ENCODE measurements at regions not wholly inside any gene's neighbourhood (a gene's known extent, or its start where the extent isn't known, plus 50 kb on each side); places are given as distances from the start of the nearest gene placed in this dataset.

GRCh38 chr5:153014194-153014593, 476.3 kb upstream of the GRIA1 start:
- no peak overlapping the region for H3K18ac ChIP-seq (ENCODE audit: extremely low read depth, low read length)
- H3K79me1 ChIP-seq (ENCODE audit: low read depth, low read length), result no peaks in the 10 kb centered on the region
- H4K8ac ChIP-seq (ENCODE audit: extremely low read depth, insufficient read depth, low read length), result no peak overlapping the region
- H3K27ac ChIP-seq (ENCODE audit: low read depth, low read length), result no peak overlapping the region
- H2BK120ac ChIP-seq (replicated peaks; ENCODE audit: low read depth, low read length), result no peak overlapping the region
- H2AFZ ChIP-seq (ENCODE audit: low read length), result no peak overlapping the region
- H2BK12ac ChIP-seq (ENCODE audit: low read depth, low read length), result no peak overlapping the region
- H2BK20ac ChIP-seq (ENCODE audit: low read length), result no peak overlapping the region
- no peak overlapping the region for H2AK5ac ChIP-seq (ENCODE audit: low read depth, low read length)
- ChIA-PET POLR2A (ENCODE audit: partially characterized antibody) (no interaction called here), CTCF (ENCODE audit: partially characterized antibody) (no interaction called here)
- H3K23ac ChIP-seq (ENCODE audit: insufficient read length), result no peak overlapping the region
- H3K4me2 ChIP-seq (ENCODE audit: insufficient read depth in 1 of 2, low read depth in 2 of 2, low read length in 2 of 2), result no peak overlapping the region
- no peak overlapping the region for H3K9ac ChIP-seq (replicated peaks in 1 of 4; ENCODE audit: extremely low read depth in 1 of 4, low read depth in 3 of 4, low read length in 3 of 4)
- 94% methylated on average over 4 of the region's 4 CpGs; no CpG with 5 or more reads in 1 of the 2 experiments for WGBS, 2 experiments (ENCODE audit: extremely low coverage in 1 of 2, insufficient coverage in 1 of 2, insufficient read length in 1 of 2, insufficient replicate concordance in 2 of 2, low coverage in 1 of 2, low lambda C conversion rate in 2 of 2, missing lambda C conversion rate in 1 of 2)
- no peak for DNase-seq (ENCODE audit: low read depth in 1 of 2, low spot score in 2 of 2)
- no peaks in the 10 kb centered on the region for H3K79me2 ChIP-seq (ENCODE audit: control insufficient read depth in 1 of 2, insufficient read depth in 2 of 2, low read length in 2 of 2)
- no peak overlapping the region for H2BK5ac ChIP-seq (ENCODE audit: low read depth, low read length)
- H3K56ac ChIP-seq (replicated peaks; ENCODE audit: insufficient read length, low read depth, low read length), result no peak overlapping the region
- no peaks in the 10 kb centered on the region for H3K23me2 ChIP-seq (ENCODE audit: low read depth, low read length)
- no peak overlapping the region for H4K5ac ChIP-seq (ENCODE audit: insufficient read length, low read depth, low read length)
- no peak for FAIRE-seq
- no peak overlapping the region for H3K4me3 ChIP-seq (ENCODE audit: extremely low read depth in 1 of 4, insufficient read depth in 2 of 4, low read depth in 3 of 4, low read length in 4 of 4)
- no peaks in the 10 kb centered on the region for H3K27me3 ChIP-seq (replicated peaks in 1 of 4; ENCODE audit: control insufficient read depth in 3 of 4, extremely low read depth in 1 of 4, insufficient read depth in 3 of 4, low read length in 3 of 4)
- no peaks in the 10 kb centered on the region for H4K20me1 ChIP-seq (replicated peaks in 1 of 2; ENCODE audit: control insufficient read depth in 1 of 2, insufficient read depth in 2 of 2, low read length in 2 of 2)
- H4K91ac ChIP-seq (replicated peaks; ENCODE audit: insufficient read length, low read length), result no peak overlapping the region
- H2BK15ac ChIP-seq (ENCODE audit: low read length), result no peak overlapping the region
- H3K14ac ChIP-seq (ENCODE audit: insufficient read length), result no peak overlapping the region
- H3K4me1 ChIP-seq (replicated peaks in 1 of 4; ENCODE audit: control insufficient read depth in 3 of 4, insufficient read depth in 4 of 4, low read length in 3 of 4), result no peaks in the 10 kb centered on the region; a peak in 1 of 7 replicates
- H3K36me3 ChIP-seq (ENCODE audit: control insufficient read depth in 2 of 4, insufficient read depth in 4 of 4, low read length in 3 of 4), result no peaks in the 10 kb centered on the region
- no peak overlapping the region for H3K4ac ChIP-seq (replicated peaks; ENCODE audit: insufficient read length, low read depth, low read length)
- no peaks in the 10 kb centered on the region for H3K9me3 ChIP-seq (ENCODE audit: insufficient read depth in 2 of 2, low read depth in 1 of 2, low read length in 1 of 2)
- TF ChIP-seq SUZ12 (IDR thresholded peaks at IDR 0.05; ENCODE audit: low read length) (no peak), HDAC2 (IDR thresholded peaks at IDR 0.05; ENCODE audit: borderline replicate concordance in 1 of 2, low read depth in 2 of 2, low read length in 2 of 2) (no peak), TCF12 (IDR thresholded peaks at IDR 0.05; ENCODE audit: low read depth, low read length) (no peak), SIX5 (IDR thresholded peaks at IDR 0.05; ENCODE audit: low read depth, low read length) (no peak), YY1 (IDR thresholded peaks at IDR 0.05; ENCODE audit: low read depth, low read length) (no peak), FOSL1 (IDR thresholded peaks at IDR 0.05; ENCODE audit: insufficient read depth, low read depth, low read length) (no peak), CHD2 (IDR thresholded peaks at IDR 0.05; ENCODE audit: low read length) (no peak), SP1 (IDR thresholded peaks at IDR 0.05; ENCODE audit: low read depth, low read length) (no peak), JUND (IDR thresholded peaks at IDR 0.05; ENCODE audit: low read length) (no peak), TBP (IDR thresholded peaks at IDR 0.05; ENCODE audit: low read depth, low read length) (no peak), RNF2 (IDR thresholded peaks at IDR 0.05; ENCODE audit: borderline replicate concordance, low read depth, low read length, missing control alignments, poor library complexity, severe bottlenecking) (no peak), SP2 (IDR thresholded peaks at IDR 0.05; ENCODE audit: low read length) (no peak), JUN (IDR thresholded peaks at IDR 0.05; ENCODE audit: low read depth, low read length) (no peak)
- TF ChIP-seq, protein P1, sequence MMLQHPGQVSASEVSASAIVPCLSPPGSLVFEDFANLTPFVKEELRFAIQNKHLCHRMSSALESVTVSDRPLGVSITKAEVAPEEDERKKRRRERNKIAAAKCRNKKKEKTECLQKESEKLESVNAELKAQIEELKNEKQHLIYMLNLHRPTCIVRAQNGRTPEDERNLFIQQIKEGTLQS (IDR thresholded peaks at IDR 0.05; ENCODE audit: insufficient read depth, low read depth, low read length), result no peak
